Esophagus squamous epithelium (tissue), 5 donors: ENCODE measurements at regions not wholly inside any gene's neighbourhood (a gene's known extent, or its start where the extent isn't known, plus 50 kb on each side); places are given as distances from the start of the nearest gene placed in this dataset.

Experiments used
- DNase-seq: peaks from one replicate; lab custom pipeline; 2025; lab: John Stamatoyannopoulos, UW
- H3K27ac ChIP-seq, 4 donors: fragments of 200-600 bp; sonication (generic); one replicate each; pipeline ENCODE4 v1.5.1; 2016 to 2019; ENCODE audit warnings: mild to moderate bottlenecking in 1 of 4
- H3K27me3 ChIP-seq, 4 donors: fragments of 200-600 bp; sonication (generic); 1 replicate in 3 of 4; 2 replicates in 1 of 4; pipeline versions ENCODE4 v1.5.1 to v1.6.0; 2017 to 2021; ENCODE audit warnings: antibody characterized with exemption in 1 of 4
- H3K36me3 ChIP-seq, 3 donors: fragments of 200-600 bp; sonication (generic); one replicate each; pipeline ENCODE4 v1.5.1; 2016 to 2019
- H3K4me1 ChIP-seq, 3 donors: fragments of 200-600 bp; sonication (generic); one replicate each; pipeline ENCODE4 v1.5.1; 2017 to 2019
- H3K4me3 ChIP-seq, 4 donors: fragments of 200-600 bp; sonication (generic); 1 replicate in 3 of 4; 2 replicates in 1 of 4; pipeline ENCODE4 v1.5.1; 2016 to 2019; ENCODE audit warnings: mild to moderate bottlenecking in 2 of 4, moderate library complexity in 1 of 4
- H3K9me3 ChIP-seq, 3 donors: fragments of 200-600 bp; sonication (generic); one replicate each; pipeline ENCODE4 v1.5.1; 2016 to 2019
- CTCF ChIP-seq, 6 experiments: fragments of 450-650 bp in 4 of 6; fragments of 200-600 bp in 2 of 6; sonication (generic) in 2 of 6; IDR thresholded peaks; one replicate each; pipeline ENCODE4 v1.5.1; 2016 to 2019; ENCODE audit warnings: antibody characterized with exemption in 6 of 6, mild to moderate bottlenecking in 4 of 6, moderate library complexity in 4 of 6
- POLR2A ChIP-seq, 4 donors: fragments of 450-650 bp; IDR thresholded peaks; one replicate each; pipeline ENCODE4 v1.6.1; 2017; ENCODE audit warnings: antibody characterized with exemption in 4 of 4, mild to moderate bottlenecking in 4 of 4, moderate library complexity in 3 of 4
- WGBS, 2 donors: methylation state at CpG; one replicate each; pipeline ENCODE4 v1.1.5; 2018; 5-methylcytosine and 5-hydroxymethylcytosine counted together
- intact Hi-C: fragments of 100-400 bp; cut with DNase I; formaldehyde crosslinking; loops from one replicate; pipeline ENCODE4 v1.15.0; 2022
- donor health status: DM: yes; HTN: yes; CAD: no.

- intact Hi-C loops = no loop called here
- Histone ChIP-seq H3K4me1 (no peaks in the 10 kb centered on the region), H3K27me3 (no peaks in the 10 kb centered on the region), H3K9me3 (no peaks in the 10 kb centered on the region), H3K4me3 (no peak overlapping the region), H3K36me3 (no peaks in the 10 kb centered on the region), H3K27ac (no peak overlapping the region)
- no peak for DNase-seq
- TF ChIP-seq CTCF (IDR thresholded peaks at IDR 0.05) (no peak), POLR2A (IDR thresholded peaks at IDR 0.05) (no peak)
- 85 to 91% methylated on average over 2 of the region's 2 CpGs for WGBS, 2 donors
Measured at GRCh38 chr13:80211566-80211965, 129.4 kb downstream of the SPRY2 start.

DNA sequence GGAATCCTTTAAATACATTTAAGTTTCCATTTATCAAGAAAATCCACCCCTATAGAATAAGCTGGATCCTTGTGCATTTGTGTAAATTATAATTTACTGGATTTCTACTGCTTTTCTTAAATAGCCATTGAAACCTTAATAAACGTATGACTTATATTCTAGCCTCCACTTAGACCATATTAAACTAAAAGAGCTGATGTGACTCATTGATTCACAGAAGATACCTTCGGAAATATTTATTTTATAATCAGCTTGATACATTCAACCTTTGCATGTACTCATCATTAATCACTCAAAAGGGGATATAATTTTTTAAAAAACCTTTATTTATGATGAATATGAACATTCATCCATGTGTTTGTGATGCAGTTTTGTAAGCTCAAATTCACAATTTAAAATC lies 136.3 kb downstream of the SPRY2 start:
- no peak for TF ChIP-seq POLR2A (IDR thresholded peaks at IDR 0.05)
- TF ChIP-seq CTCF (IDR thresholded peaks at IDR 0.05) = no peak
- Histone ChIP-seq H3K27me3 (no peaks in the 10 kb centered on the region), H3K9me3 (no peaks in the 10 kb centered on the region), H3K27ac (no peak overlapping the region), H3K36me3 (no peaks in the 10 kb centered on the region), H3K4me3 (no peak overlapping the region), H3K4me1 (no peaks in the 10 kb centered on the region)
- WGBS, 2 donors = 50 to 84% methylated on average over 2 of the region's 2 CpGs
- DNase-seq = no peak
- intact Hi-C loops = no loop called here

GRCh38 chr13:80203496-80203895 lies 137.4 kb downstream of the SPRY2 start:
- H3K36me3 ChIP-seq = no peaks in the 10 kb centered on the region
- no peak for DNase-seq
- TF ChIP-seq POLR2A (IDR thresholded peaks at IDR 0.05) (no peak), CTCF (IDR thresholded peaks at IDR 0.05) (no peak)
- no peaks in the 10 kb centered on the region for H3K4me1 ChIP-seq
- intact Hi-C loops = no loop called here
- no peak overlapping the region for H3K4me3 ChIP-seq
- 82% methylated on average over 3 of the region's 3 CpGs for WGBS, 2 donors
- H3K27me3 ChIP-seq = no peaks in the 10 kb centered on the region
- no peak overlapping the region for H3K27ac ChIP-seq
- no peaks in the 10 kb centered on the region for H3K9me3 ChIP-seq

DNA sequence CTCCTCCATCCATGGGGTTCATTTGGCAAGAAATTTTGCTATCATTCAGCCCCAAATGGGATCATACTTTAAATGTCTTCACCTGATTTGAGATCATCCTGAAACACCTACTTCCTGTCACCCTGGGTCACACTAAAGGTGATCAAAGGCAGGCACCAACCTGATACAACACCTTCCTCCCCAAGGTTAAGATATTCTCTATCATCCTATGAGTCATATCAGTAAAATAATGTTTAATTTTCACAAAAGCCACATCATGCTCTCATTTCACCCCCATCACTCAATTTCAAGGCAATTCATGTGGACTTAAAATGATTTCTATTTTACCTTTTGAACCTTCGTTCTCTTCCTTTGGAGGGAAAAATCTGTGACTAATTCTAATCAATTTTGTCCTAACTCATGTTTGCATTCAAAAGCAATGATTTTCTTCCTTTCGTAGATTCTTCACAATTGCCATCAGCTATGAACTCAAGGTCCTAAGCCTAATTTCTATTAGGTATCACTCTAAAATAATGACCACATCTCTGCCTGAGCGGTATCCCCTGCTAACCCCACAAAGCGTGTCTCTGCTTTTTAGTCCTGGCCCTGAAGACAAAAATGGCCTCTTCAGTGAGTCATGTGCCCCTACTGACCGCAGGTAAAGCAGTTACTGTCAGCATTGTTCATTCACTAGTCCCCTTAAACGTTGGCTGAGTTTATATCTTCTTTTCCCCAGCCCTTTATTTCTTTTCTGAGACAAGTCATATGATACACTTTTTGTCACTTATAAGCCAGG lies 139.0 kb downstream of the SPRY2 start:
- TF ChIP-seq POLR2A (IDR thresholded peaks at IDR 0.05) (no peak), CTCF (IDR thresholded peaks at IDR 0.05) (no peak)
- Histone ChIP-seq H3K9me3 (no peaks in the 10 kb centered on the region), H3K4me3 (no peak overlapping the region), H3K27ac (no peak overlapping the region), H3K4me1 (no peaks in the 10 kb centered on the region), H3K36me3 (no peaks in the 10 kb centered on the region), H3K27me3 (no peaks in the 10 kb centered on the region)
- intact Hi-C loops = no loop called here
- 80 to 86% methylated on average over 6 of the region's 6 CpGs for WGBS, 2 donors
- no peak for DNase-seq

DNA sequence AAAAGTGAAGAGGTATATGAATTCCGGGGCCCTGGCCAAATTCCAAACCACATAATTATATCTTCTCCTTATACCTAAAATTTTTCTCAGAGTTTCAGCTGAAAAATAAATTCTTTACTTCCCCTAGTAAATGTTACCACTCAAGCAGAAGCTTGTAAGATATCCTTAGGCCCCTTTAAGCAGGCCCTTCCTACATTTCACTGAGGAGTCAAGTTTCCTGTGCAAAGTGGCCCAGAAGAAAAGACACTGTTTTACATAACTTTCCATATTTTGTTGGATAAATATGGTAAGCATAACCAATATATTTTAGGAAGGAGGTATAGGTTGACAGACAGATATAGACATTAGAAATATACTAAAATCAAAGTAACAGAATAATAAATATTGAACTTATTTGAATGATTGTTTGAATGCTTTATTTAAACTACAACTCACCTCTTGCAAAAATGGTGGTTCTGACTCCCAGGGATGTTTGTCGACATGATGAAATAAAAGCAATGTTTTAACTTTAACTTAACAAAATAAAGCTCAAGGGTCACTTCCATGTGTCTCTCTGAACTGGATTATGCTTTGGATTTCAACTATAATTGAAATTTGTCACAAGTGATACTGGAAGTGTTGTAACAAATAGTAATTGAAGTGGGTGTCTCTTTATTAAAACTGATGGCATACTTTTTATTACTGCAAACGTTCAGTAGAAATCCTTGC lies 141.2 kb downstream of the SPRY2 start:
- Histone ChIP-seq H3K4me3 (no peak overlapping the region), H3K27me3 (no peaks in the 10 kb centered on the region), H3K4me1 (no peaks in the 10 kb centered on the region), H3K27ac (no peak overlapping the region), H3K36me3 (no peaks in the 10 kb centered on the region), H3K9me3 (no peaks in the 10 kb centered on the region)
- WGBS, 2 donors = 51 to 54% methylated on average over 3 of the region's 3 CpGs
- TF ChIP-seq POLR2A (IDR thresholded peaks at IDR 0.05) = no peak
- no peak for TF ChIP-seq CTCF (IDR thresholded peaks at IDR 0.05)
- no peak for DNase-seq
- intact Hi-C loops = no loop called here
